Mesendoderm (in vitro differentiated cells): ENCODE measurements at regions not wholly inside any gene's neighbourhood (a gene's known extent, or its start where the extent isn't known, plus 50 kb on each side); places are given as distances from the start of the nearest gene placed in this dataset.

Source experiments
- DNase-seq: peaks from one replicate; pipeline ENCODE4 v3.0.0; 2013
- H2AK5ac ChIP-seq: 2 replicates; pipeline ENCODE4 v1.6.1; 2013; ENCODE audit warnings: low read length, inconsistent platforms
- H2BK120ac ChIP-seq: 2 replicates; pipeline ENCODE4 v1.6.1; 2013; ENCODE audit warnings: low read depth, mild to moderate bottlenecking, low read length, moderate library complexity, mixed read lengths
- H2BK15ac ChIP-seq: replicated peaks from 2 replicates; pipeline ENCODE4 v1.6.1; 2013; ENCODE audit warnings: low read depth, mild to moderate bottlenecking, moderate library complexity
- H2BK5ac ChIP-seq: 2 replicates; pipeline ENCODE4 v1.6.1; 2013; ENCODE audit warnings: low read length, inconsistent platforms
- H3K18ac ChIP-seq: 2 replicates; pipeline ENCODE4 v1.6.1; 2013; ENCODE audit warnings: mild to moderate bottlenecking, low read length, mixed read lengths
- H3K23ac ChIP-seq: one replicate; pipeline ENCODE4 v1.6.1; 2013; ENCODE audit warnings: low read length
- H3K27ac ChIP-seq: 2 replicates; pipeline ENCODE4 v1.5.1; 2013; ENCODE audit warnings: low read depth, mild to moderate bottlenecking, inconsistent platforms, low read length, moderate library complexity
- H3K27me3 ChIP-seq: 2 replicates; pipeline ENCODE4 v1.6.1; 2013; ENCODE audit warnings: low read length, control low read depth, mild to moderate bottlenecking, inconsistent platforms; ENCODE audit not compliant: insufficient read depth, poor library complexity
- H3K36me3 ChIP-seq: 2 replicates; pipeline ENCODE4 v1.6.1; 2013; ENCODE audit warnings: low read length, inconsistent platforms; ENCODE audit not compliant: control insufficient read depth, insufficient read depth
- H3K4ac ChIP-seq: one replicate; pipeline ENCODE4 v1.6.1; 2013; ENCODE audit warnings: low read depth, mild to moderate bottlenecking, low read length, moderate library complexity
- H3K4me1 ChIP-seq: 2 replicates; pipeline ENCODE4 v1.6.1; 2013; ENCODE audit warnings: low read depth, low read length, inconsistent platforms; ENCODE audit not compliant: control insufficient read depth
- H3K4me2 ChIP-seq: 2 replicates; pipeline ENCODE4 v1.6.1; 2013; ENCODE audit warnings: low read length
- H3K4me3 ChIP-seq: 2 replicates; pipeline ENCODE4 v1.5.1; 2013; ENCODE audit warnings: mild to moderate bottlenecking, low read length
- H3K56ac ChIP-seq: one replicate; pipeline ENCODE4 v1.6.1; 2013; ENCODE audit warnings: low read length
- H3K79me1 ChIP-seq: 2 replicates; pipeline ENCODE4 v1.6.1; 2013; ENCODE audit warnings: low read length, inconsistent platforms
- H3K79me2 ChIP-seq: 2 replicates; pipeline ENCODE4 v1.6.1; 2013; ENCODE audit warnings: mild to moderate bottlenecking, low read length; ENCODE audit not compliant: control insufficient read depth, insufficient read depth
- H3K9ac ChIP-seq: 2 replicates; pipeline ENCODE4 v1.6.1; 2013; ENCODE audit warnings: low read length, inconsistent platforms
- H4K5ac ChIP-seq: one replicate; pipeline ENCODE4 v1.6.1; 2013; ENCODE audit warnings: low read length
- H4K8ac ChIP-seq: one replicate; pipeline ENCODE4 v1.6.1; 2013; ENCODE audit warnings: low read depth, mild to moderate bottlenecking, control low read depth, low read length, moderate library complexity
- WGBS: extraction: QIAGEN DNeasy Blood & Tissue Kit; methylation state at CpG from one replicate; pipeline ENCODE4 v1.1.7; 2013; ENCODE audit warnings: low lambda C conversion rate, missing lambda C conversion rate; ENCODE audit not compliant: insufficient coverage; ENCODE audit errors: extremely low coverage; 5-methylcytosine and 5-hydroxymethylcytosine counted together

DNA sequence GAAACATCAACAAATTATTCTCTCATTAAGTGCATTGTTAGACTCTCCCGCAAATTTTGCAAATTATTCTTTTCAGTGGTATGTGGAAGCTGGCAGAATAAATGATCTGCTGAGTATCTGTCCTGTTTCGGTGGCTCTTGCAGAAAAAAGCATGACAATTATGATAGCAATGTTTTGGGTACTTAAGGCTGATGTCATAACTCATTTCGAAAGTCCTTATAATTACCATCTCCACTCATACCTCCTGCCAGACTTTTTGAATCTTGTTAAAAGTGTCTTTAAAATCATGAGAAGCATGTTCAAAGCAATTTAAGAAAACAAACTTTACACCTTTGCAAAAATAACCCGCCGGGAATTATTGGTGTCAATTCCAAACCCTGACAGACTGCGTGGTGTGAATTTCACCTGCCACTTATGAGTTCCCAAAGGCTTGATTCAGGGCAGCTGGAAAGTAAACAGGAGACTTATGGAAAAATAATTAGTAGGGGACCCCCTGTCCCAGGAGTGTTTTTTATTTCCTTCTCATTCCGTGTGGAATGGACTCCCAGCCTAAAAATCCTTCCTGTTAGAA, 87.6 kb upstream of the E2F3 start:
- DNase-seq: no peak

DNA sequence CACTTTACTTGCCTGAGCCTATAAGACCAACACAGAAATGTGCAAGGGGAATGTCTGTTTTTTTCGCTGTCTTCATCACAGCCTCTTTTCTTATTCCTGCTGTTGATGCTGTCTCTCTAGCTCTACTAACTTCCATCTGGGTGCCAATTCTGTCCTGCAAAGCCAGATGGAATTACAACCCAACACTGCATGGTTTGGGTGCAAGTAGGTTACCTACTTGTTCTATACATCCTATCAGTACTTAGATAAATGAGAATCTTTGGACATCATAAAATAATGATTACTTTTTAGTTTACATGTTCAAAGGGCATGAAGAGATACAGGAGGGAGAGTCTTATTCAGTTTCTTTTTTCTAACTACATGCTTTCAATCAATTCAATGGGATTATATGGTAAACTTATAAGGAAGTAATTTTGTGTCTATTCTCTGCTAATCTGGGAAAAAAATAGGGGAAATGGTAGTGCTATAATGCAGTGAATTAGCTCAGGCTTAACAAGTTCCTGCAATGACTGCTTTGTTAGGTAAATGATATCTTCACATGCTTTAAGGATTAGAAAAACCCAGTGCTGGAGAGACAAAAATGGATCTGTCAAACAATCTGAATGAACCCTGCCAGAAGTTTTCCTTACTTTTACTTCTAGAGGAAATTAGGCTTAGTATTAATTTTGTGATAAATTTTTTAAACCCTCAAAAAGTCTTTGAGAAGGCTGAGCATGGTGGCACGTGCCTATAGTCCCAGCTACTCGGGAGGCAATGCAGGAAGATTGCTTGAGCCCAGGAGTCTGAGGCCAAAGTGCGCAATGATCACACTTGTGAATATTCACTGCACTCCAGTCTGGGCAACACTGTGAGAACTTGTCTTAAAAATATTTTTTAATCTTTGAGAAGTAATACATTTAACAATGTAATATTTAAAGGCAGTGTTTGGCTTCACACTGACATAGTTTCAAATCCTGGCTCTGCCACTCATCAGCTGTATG, 86.5 kb upstream of the E2F3 start:
- Histone ChIP-seq H2AK5ac (no peak overlapping the region), H2BK15ac (no peak overlapping the region), H3K18ac (no peak overlapping the region), H2BK5ac (no peak overlapping the region), H3K79me2 (no peaks in the 10 kb centered on the region), H3K4me1 (peaks cover 4% of the 10 kb centered on the region), H3K27me3 (no peaks in the 10 kb centered on the region), H3K9ac (no peak overlapping the region), H2BK120ac (no peak overlapping the region), H3K56ac (no peak overlapping the region), H3K4ac (no peak overlapping the region), H4K5ac (no peak overlapping the region), H3K79me1 (no peaks in the 10 kb centered on the region), H3K4me2 (no peak overlapping the region), H3K23ac (no peak overlapping the region), H3K27ac (no peak overlapping the region), H4K8ac (no peak overlapping the region), H3K36me3 (no peaks in the 10 kb centered on the region), H3K4me3 (no peak overlapping the region)
- WGBS: no CpG with 5 or more reads among the region's 4 CpGs
- no peak for DNase-seq

More for the DNA sequence above, 87.6 kb upstream of the E2F3 start:
- H3K4ac ChIP-seq: no peak overlapping the region
- no peak overlapping the region for H3K4me2 ChIP-seq
- no peak overlapping the region for H3K23ac ChIP-seq
- no peak overlapping the region for H2BK15ac ChIP-seq
- H2BK5ac ChIP-seq: no peak overlapping the region
- H4K5ac ChIP-seq: no peak overlapping the region
- no peak overlapping the region for H3K18ac ChIP-seq
- H3K79me2 ChIP-seq: no peaks in the 10 kb centered on the region
- H3K27me3 ChIP-seq: no peaks in the 10 kb centered on the region
- H3K4me3 ChIP-seq: no peak overlapping the region
- H3K36me3 ChIP-seq: no peaks in the 10 kb centered on the region
- H4K8ac ChIP-seq: no peak overlapping the region
- no peak overlapping the region for H2BK120ac ChIP-seq
- H3K9ac ChIP-seq: no peak overlapping the region
- no peak overlapping the region for H3K27ac ChIP-seq
- no peak overlapping the region for H2AK5ac ChIP-seq
- no peak overlapping the region for H3K56ac ChIP-seq
- H3K4me1 ChIP-seq: peaks cover 4% of the 10 kb centered on the region
- H3K79me1 ChIP-seq: no peaks in the 10 kb centered on the region
- WGBS: no CpG with 5 or more reads among the region's 7 CpGs

DNA sequence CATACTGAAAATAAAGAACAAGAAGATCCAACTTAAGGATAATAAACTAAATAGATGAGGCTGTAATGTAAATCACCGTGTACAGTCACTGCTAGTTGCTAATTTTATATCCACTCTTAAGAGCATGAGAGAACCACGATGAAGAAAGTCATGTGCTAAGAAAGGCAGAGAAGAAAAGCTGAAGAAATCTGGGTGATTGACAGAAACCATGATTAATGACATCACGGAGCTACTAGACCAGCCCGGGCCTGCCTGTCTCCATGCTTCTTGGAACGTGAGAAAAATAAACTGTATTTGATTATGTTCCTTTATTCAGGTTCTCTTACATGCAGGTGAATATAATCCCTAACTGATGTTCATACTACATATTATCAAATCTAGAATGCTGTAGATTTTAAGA, 84.2 kb upstream of the E2F3 start:
- no peak overlapping the region for H3K27ac ChIP-seq
- no peaks in the 10 kb centered on the region for H3K79me2 ChIP-seq
- H2BK5ac ChIP-seq: no peak overlapping the region
- no peak overlapping the region for H3K4ac ChIP-seq
- H3K18ac ChIP-seq: no peak overlapping the region
- H3K23ac ChIP-seq: no peak overlapping the region
- H3K36me3 ChIP-seq: no peaks in the 10 kb centered on the region
- no peak overlapping the region for H3K4me3 ChIP-seq
- no peak overlapping the region for H4K8ac ChIP-seq
- H2BK15ac ChIP-seq: no peak overlapping the region
- no peak overlapping the region for H3K56ac ChIP-seq
- H4K5ac ChIP-seq: no peak overlapping the region
- no peak overlapping the region for H3K9ac ChIP-seq
- DNase-seq: no peak
- H2BK120ac ChIP-seq: no peak overlapping the region
- no CpG with 5 or more reads among the region's 5 CpGs for WGBS
- no peaks in the 10 kb centered on the region for H3K79me1 ChIP-seq
- H3K27me3 ChIP-seq: no peaks in the 10 kb centered on the region
- H3K4me2 ChIP-seq: no peak overlapping the region
- no peak overlapping the region for H2AK5ac ChIP-seq
- H3K4me1 ChIP-seq: peaks cover 4% of the 10 kb centered on the region

DNA sequence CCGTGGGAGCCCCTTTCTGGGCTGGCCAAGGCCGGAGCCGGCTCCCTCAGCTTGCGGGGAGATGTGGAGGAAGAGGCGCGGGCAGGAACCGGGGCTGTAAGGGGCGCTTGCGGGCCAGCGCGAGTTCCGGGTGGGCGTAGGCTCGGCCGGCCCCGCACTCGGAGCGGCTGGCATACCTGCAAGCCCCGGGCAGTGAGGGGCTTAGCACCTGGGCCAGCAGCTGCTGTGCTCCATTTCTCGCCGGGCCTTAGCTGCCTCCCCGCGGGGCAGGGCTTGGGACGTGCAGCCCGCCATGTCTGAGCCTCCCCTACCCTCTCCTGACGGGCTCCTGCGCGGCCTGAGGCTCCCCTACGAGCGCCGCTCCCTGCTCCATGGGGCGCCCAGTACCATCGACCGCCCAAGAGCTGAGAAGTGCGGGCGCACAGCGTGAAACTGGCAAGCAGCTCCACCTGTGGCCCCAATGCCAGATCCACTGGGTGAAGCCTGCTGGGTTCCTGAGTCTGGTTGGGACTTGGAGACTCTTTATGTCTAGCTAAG, 82.8 kb upstream of the E2F3 start:
- Histone ChIP-seq H3K4me2 (no peak overlapping the region), H2BK120ac (no peak overlapping the region), H3K4me1 (peaks cover 4% of the 10 kb centered on the region), H3K27ac (no peak overlapping the region), H3K27me3 (no peaks in the 10 kb centered on the region), H2BK5ac (no peak overlapping the region), H4K5ac (no peak overlapping the region), H3K9ac (no peak overlapping the region), H3K56ac (no peak overlapping the region), H2BK15ac (no peak overlapping the region), H4K8ac (no peak overlapping the region), H3K36me3 (no peaks in the 10 kb centered on the region), H3K79me1 (no peaks in the 10 kb centered on the region), H3K79me2 (no peaks in the 10 kb centered on the region), H3K23ac (no peak overlapping the region), H2AK5ac (no peak overlapping the region), H3K4ac (no peak overlapping the region), H3K4me3 (no peak overlapping the region), H3K18ac (no peak overlapping the region)
- no CpG with 5 or more reads among the region's 37 CpGs for WGBS
- DNase-seq: no peak

DNA sequence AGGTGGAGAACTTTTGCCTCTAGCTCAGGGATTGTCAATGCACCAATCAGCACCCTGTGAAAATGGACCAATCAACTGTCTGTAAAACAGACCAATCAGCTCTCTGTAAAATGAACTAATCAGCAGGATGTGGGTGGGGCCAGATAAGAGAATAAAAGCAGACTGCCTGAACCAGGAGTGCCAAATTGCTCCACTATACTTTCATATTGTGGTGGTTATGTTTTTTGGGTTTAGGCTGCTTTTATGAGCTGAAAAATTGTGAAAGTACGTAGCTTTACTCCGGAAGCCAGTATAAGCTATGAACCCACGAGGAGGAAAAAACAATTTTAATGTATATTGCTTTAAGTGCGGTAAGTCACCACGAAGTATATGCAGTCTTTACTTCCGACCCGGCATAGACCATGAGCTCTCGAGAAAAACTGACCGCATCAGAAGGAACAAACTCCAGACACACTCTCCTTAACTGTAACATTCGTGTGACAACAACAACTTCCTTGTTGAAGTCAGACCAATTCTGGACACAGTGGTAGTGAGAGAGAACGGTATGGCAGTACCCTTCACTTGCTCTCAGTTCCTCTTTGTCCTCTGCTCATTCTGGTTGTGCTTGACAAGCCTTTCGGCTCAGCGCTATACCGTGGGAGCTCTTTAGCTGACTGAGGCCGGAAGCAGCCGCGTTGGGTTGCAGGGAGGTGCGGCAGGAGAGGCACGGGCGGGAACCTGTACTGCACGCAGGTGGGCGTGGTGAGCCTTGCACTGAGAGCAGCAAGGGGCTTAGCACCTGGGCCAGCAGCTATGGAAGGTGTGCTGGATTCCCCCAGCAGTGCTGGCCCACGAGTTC, 81.9 kb upstream of the E2F3 start:
- no peak overlapping the region for H4K8ac ChIP-seq
- no CpG with 5 or more reads among the region's 23 CpGs for WGBS
- H3K79me1 ChIP-seq: no peaks in the 10 kb centered on the region
- peaks cover 1% of the 10 kb centered on the region for H3K4me1 ChIP-seq
- no peak overlapping the region for H3K27ac ChIP-seq
- no peak overlapping the region for H4K5ac ChIP-seq
- no peak overlapping the region for H3K18ac ChIP-seq
- H3K4me3 ChIP-seq: no peak overlapping the region
- H3K23ac ChIP-seq: no peak overlapping the region
- H2BK5ac ChIP-seq: no peak overlapping the region
- no peak overlapping the region for H2BK120ac ChIP-seq
- DNase-seq: no peak
- no peaks in the 10 kb centered on the region for H3K36me3 ChIP-seq
- H2AK5ac ChIP-seq: no peak overlapping the region
- no peaks in the 10 kb centered on the region for H3K79me2 ChIP-seq
- no peak overlapping the region for H2BK15ac ChIP-seq
- H3K4me2 ChIP-seq: no peak overlapping the region
- no peak overlapping the region for H3K56ac ChIP-seq
- H3K4ac ChIP-seq: no peak overlapping the region
- no peak overlapping the region for H3K9ac ChIP-seq
- H3K27me3 ChIP-seq: no peaks in the 10 kb centered on the region
